Mammary epithelial cell (primary cell): ENCODE measurements at regions not wholly inside any gene's neighbourhood (a gene's known extent, or its start where the extent isn't known, plus 50 kb on each side); places are given as distances from the start of the nearest gene placed in this dataset.

ENCODE experiments used
- EZH2 ChIP-seq: IDR thresholded peaks from 2 replicates; pipeline ENCODE4 v1.6.1; 2012; ENCODE audit warnings: low read length, inconsistent platforms, borderline replicate concordance
- TF ChIP-seq, protein P1 (sequence below), 2 donors: IDR thresholded peaks in 1 of 2; conservative IDR thresholded peaks in 1 of 2; 2 replicates each; pipeline ENCODE4 v1.5.1; 2011 to 2012; ENCODE audit warnings: inconsistent platforms in 2 of 2, low read length in 2 of 2, mild to moderate bottlenecking in 2 of 2, control low read depth in 1 of 2, low read depth in 1 of 2; ENCODE audit not compliant: insufficient read depth in 1 of 2; ENCODE audit errors: extremely low read depth in 1 of 2

DNA sequence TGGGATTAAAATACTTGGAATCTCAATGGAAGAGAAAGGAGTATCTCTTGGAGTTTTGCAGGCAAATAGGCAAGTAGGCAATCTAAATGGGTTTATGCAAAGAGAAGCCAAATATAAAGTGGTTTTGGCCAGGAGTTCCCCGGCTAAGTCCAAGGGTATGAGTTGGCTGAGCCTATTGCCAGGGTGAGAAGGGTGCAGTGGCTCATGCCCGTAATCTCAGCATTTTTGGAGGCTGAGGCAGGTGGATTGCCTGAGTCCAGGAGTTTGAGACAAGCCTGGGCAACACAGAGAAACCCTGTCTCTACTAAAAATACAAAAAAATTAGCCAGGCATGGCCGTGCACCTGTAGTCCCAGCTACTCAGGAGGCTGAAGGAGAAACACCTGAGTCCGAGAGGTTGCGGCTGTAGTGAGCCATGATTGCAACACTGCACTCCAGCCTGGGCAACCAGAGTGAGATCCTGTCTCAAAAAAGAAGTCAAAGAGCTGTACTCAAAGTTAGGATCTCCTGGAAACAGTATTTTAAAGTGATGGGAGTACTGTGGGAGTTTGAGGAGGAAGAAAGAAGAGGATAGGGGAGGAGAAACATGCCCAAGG is 130.4 kb upstream of the RAB18 start:
- TF ChIP-seq EZH2, result no peak
- TF ChIP-seq, protein P1, sequence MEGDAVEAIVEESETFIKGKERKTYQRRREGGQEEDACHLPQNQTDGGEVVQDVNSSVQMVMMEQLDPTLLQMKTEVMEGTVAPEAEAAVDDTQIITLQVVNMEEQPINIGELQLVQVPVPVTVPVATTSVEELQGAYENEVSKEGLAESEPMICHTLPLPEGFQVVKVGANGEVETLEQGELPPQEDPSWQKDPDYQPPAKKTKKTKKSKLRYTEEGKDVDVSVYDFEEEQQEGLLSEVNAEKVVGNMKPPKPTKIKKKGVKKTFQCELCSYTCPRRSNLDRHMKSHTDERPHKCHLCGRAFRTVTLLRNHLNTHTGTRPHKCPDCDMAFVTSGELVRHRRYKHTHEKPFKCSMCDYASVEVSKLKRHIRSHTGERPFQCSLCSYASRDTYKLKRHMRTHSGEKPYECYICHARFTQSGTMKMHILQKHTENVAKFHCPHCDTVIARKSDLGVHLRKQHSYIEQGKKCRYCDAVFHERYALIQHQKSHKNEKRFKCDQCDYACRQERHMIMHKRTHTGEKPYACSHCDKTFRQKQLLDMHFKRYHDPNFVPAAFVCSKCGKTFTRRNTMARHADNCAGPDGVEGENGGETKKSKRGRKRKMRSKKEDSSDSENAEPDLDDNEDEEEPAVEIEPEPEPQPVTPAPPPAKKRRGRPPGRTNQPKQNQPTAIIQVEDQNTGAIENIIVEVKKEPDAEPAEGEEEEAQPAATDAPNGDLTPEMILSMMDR (conservative IDR thresholded peaks at IDR 0.05 in 1 of 2, IDR thresholded peaks at IDR 0.05 in 1 of 2; ENCODE audit: extremely low read depth in 1 of 2, insufficient read depth in 1 of 2, low read depth in 1 of 2, low read length in 2 of 2), result no peak
